HG03280 (cell line): ENCODE measurements at regions not wholly inside any gene's neighbourhood (a gene's known extent, or its start where the extent isn't known, plus 50 kb on each side); places are given as distances from the start of the nearest gene placed in this dataset.
A peak's percentile ranks its signal among the peaks of the same experiment; 100 is the strongest.

Source experiments
- ATAC-seq: cut with Tn5 transposase; IDR thresholded peaks from one replicate; pipeline ENCODE4 v1.9.1; 2021; ENCODE audit warnings: mild to moderate bottlenecking, moderate library complexity; ENCODE audit not compliant: unreplicated experiment

DNA sequence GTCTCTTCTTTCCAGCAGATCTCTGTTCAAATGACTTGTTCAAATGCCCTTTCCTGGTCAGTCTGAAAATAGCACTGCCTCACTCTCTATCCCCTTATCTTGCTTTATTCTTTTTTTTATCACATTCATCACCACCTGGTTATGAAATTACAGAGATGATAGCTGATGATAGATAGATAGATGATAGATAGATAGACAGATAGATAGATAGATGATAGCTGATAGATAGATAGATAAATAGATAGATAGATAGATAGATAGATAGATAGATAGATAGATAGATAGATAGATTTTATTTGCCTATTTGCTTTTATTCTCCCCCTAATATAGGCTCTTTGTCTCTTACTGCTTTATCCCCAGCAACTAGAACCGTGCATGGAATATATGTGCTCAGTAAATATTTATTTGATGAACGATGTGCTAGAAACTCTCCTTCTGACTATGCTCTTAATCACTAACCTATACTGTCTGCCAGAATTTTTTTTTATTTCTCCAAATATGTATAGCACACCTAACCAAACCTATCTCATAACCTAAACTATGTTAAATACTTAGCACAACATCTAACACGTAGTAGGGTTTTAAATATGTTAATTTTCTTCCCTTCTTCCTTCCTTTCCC lies 372.8 kb upstream of the DUSP10 start:
- no peak for ATAC-seq

- ATAC-seq: no peak
Observed at GRCh38 chr1:222109836-222110235, 367.9 kb upstream of the DUSP10 start.

GRCh38 chr1:222107975-222108374 lies 366.1 kb upstream of the DUSP10 start:
- ATAC-seq: no peak

GRCh38 chr1:222107267-222107666 lies 365.4 kb upstream of the DUSP10 start:
- no peak for ATAC-seq

- ATAC-seq: no peak
Observed at GRCh38 chr1:222106377-222106776, 364.5 kb upstream of the DUSP10 start.

GRCh38 chr1:222105861-222106260 lies 364.0 kb upstream of the DUSP10 start:
- ATAC-seq: no peak

- no peak for ATAC-seq
Observed at GRCh38 chr1:222105393-222105737, 363.5 kb upstream of the DUSP10 start.

DNA sequence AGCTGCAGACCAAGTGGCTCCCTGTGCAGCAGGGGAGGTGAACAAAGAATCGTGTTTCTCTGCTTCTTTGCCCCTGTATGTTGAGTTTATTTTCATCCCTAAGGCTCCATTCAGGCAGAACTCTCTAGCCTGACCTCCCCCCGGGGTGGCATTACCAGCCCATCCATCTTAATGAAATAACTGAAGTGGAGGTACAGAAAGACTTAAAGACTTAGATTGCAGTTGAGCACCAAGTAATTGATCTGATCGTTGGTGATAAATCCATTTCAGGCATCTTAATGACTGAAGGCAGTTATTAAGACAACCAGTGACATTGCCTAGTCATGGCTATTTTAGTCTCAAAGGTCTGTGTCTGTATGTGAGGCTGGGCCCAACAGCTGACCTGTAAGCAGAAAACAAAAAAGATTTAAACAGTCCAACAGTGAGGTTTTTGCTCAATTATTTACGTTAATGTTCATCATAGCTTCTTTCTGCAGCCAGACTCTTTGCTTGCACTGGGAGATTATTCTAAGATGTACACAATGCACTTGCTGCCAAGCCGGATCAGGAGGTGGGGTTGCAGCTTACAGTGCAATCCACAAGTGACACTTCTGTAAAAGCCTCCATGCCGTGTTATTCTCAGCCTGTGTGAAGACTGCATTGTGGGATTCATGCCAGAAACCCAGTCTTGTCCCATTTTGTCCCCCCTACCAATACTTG lies 363.0 kb upstream of the DUSP10 start:
- no peak for ATAC-seq

- no peak for ATAC-seq
Observed at GRCh38 chr1:222104097-222104496, 362.2 kb upstream of the DUSP10 start.

GRCh38 chr1:222099746-222100145 lies 357.9 kb upstream of the DUSP10 start:
- no peak for ATAC-seq

DNA sequence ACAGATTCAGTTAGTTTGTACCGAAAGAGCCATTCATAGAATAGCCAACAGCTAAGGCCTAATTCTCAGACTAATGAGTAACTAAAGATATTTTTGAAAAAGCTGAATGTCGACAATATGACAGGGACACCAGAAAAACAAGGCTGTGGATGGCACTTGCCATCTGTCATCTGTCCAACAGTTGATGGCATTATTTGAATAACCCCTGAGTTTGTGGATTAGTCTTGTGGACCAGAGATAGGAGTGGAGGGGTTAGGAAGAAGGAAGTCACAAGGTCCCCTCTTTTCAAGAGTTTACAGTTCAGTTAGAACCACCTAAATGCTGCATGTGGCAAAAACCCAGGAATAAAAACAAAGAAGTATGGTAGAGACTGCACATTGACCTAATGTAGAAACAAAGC lies 356.5 kb upstream of the DUSP10 start:
- ATAC-seq: no peak

GRCh38 chr1:222097588-222097987 lies 355.7 kb upstream of the DUSP10 start:
- no peak for ATAC-seq

DNA sequence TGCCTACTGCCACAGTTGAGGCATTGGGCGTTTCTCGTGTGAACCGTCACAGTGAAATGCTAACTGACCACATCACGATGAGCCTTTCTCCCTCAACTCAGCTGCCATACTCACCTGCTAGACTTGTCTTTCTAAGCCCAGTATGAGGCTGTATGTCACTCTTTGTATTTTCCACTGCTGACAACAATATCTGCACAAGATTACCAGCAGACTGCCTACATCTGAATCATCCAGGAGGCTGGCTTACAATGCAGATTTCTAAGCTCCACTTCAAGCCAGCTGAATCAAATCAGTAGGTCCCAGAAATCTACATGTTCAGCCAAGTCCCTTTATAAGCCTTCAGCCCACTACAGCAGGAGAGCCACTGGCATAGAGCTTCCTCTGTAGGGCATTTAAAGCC lies 355.0 kb upstream of the DUSP10 start:
- ATAC-seq: no peak

DNA sequence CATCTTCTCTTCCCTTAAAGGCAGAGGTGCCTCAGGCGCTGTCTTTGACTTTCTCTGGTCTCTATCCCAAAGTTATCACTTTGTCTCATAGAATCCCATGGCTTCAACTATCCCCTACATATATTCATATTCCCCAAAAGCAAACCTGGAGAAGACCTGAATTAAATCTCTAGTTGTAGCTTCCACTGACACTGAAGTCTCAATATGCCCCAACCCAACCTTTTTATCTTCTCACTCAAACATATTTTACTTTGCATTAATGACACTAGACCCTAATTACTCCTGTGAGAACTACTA lies 354.5 kb upstream of the DUSP10 start:
- no peak for ATAC-seq

DNA sequence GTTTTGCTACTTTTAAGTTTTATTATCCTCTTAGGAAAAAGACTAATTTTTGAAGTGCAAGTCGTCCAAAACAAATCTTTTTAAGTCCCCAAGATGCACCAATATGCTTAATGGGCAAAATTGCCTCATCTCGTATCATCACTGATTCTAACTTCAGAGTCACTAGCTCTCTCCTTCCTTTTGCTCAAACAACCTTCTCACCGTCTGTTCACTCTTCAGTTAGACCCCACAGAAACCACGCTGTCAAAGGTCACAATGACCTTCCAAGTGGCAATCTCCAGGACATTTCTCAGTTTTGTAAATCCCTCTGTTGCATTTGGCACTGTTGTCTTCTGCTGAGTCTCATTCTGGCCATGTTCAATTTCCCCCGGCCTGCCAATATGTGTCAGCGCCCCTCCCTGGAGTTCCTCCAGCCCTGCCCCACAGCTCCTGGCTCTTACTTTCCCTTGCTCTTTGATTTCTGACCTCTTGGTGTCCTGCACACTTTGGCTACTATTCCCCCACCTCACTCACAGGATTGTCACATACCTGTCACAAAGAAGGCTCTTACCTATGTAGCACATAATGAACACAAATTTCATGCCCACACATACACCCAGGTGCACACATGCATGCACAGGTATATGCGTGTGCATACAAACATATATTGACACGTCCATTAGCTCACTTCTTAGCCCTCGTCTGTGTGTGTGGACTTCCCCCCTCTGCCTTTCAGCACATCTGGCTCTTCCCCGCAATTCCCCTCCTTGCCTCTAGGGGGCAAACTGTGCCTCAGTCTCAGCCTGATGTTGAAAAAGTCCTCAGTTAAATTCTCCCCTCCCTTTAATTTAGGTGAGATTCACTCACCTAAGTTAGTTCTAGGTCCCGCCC lies 354.0 kb upstream of the DUSP10 start:
- ATAC-seq: peak; percentile 73

GRCh38 chr1:222093518-222093917 lies 351.6 kb upstream of the DUSP10 start:
- no peak for ATAC-seq

GRCh38 chr1:222090103-222090502 lies 348.2 kb upstream of the DUSP10 start:
- ATAC-seq: no peak

GRCh38 chr1:222087221-222087920 lies 345.5 kb upstream of the DUSP10 start:
- ATAC-seq: no peak

GRCh38 chr1:222084996-222085395 lies 343.1 kb upstream of the DUSP10 start:
- no peak for ATAC-seq

DNA sequence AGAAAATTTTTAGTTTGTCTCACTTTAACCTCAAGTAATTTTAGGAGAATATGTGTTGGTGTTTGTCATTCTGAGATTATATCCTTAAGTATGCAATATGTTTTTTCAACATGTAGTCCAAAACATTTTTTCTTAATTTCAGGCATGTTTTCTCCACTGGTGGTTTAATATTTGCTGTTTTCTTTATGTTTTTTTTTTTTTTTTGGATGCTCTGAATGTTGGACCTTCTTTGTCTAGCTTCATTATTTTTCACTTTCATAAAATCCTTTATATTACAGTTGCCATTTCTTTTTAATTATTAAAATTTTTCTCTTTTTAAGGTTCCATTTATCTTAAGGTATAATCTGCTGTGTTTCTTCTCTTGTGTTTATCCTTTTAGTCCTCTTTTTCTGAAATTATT lies 342.2 kb upstream of the DUSP10 start:
- no peak for ATAC-seq

- no peak for ATAC-seq
Observed at GRCh38 chr1:222081859-222082258, 340.0 kb upstream of the DUSP10 start.

GRCh38 chr1:222079566-222079965 lies 337.7 kb upstream of the DUSP10 start:
- ATAC-seq: no peak
